ENCODE measurements at regions not wholly inside any gene's neighbourhood (a gene's known extent, or its start where the extent isn't known, plus 50 kb on each side); places are given as distances from the start of the nearest gene placed in this dataset.
A peak's percentile ranks its signal among the peaks of the same experiment; 100 is the strongest.

- ChIA-PET CTCF (interaction anchor here (0.6 to 2.0 kb wide), 9 partner anchors 10 to 1809 kb away, joined by 3 to 13 read pairs (median 3); no protein-coding TSS in a partner anchor), POLR2A (interaction anchor here (1.1 kb wide), 1 partner anchor 178 kb away, joined by 3 read pairs; the partner anchor contains the start of gene ARHGAP5)
- TF ChIP-seq ELF4 (IDR thresholded peaks at IDR 0.05) (no peak), NFRKB (IDR thresholded peaks at IDR 0.05) (no peak), CTBP1 (IDR thresholded peaks at IDR 0.05; ENCODE audit: borderline replicate concordance) (no peak), HDGF (IDR thresholded peaks at IDR 0.05; ENCODE audit: borderline replicate concordance) (no peak), FOXK2 (IDR thresholded peaks at IDR 0.05) (no peak), SP1 (IDR thresholded peaks at IDR 0.05) (no peak), FOXM1 (IDR thresholded peaks at IDR 0.05; ENCODE audit: borderline replicate concordance) (no peak), LEF1 (IDR thresholded peaks at IDR 0.05; ENCODE audit: borderline replicate concordance) (no peak), BHLHE40 (IDR thresholded peaks at IDR 0.05; ENCODE audit: borderline replicate concordance) (no peak), SUZ12 (IDR thresholded peaks at IDR 0.05) (no peak), L3MBTL2 (conservative IDR thresholded peaks at IDR 0.05) (no peak), PKNOX1 (IDR thresholded peaks at IDR 0.05) (no peak), TARDBP (IDR thresholded peaks at IDR 0.05) (no peak), ZNF384 (IDR thresholded peaks at IDR 0.05) (no peak), ARNT (IDR thresholded peaks at IDR 0.05) (no peak), FOXA1 (IDR thresholded peaks at IDR 0.05) (no peak)
- DNase-seq (ENCODE audit: extremely low spot score) = peak; percentile 70
These were observed 52.0 kb upstream of the RNU6-8 start for GRCh38 chr14:32254952-32255679.

GRCh38 chr14:32255789-32256188, 52.7 kb upstream of the RNU6-8 start:
- CTCF ChIA-PET = no interaction called here
- no peak for DNase-seq (ENCODE audit: extremely low spot score)

GRCh38 chr14:32256576-32256975, 53.5 kb upstream of the RNU6-8 start:
- TF ChIP-seq PKNOX1 (IDR thresholded peaks at IDR 0.05) (no peak), SP1 (IDR thresholded peaks at IDR 0.05) (no peak), BHLHE40 (IDR thresholded peaks at IDR 0.05; ENCODE audit: borderline replicate concordance) (no peak), TARDBP (IDR thresholded peaks at IDR 0.05) (no peak), ELF4 (IDR thresholded peaks at IDR 0.05) (no peak), ZNF384 (IDR thresholded peaks at IDR 0.05) (no peak), SUZ12 (IDR thresholded peaks at IDR 0.05) (no peak), L3MBTL2 (conservative IDR thresholded peaks at IDR 0.05) (no peak), HDGF (IDR thresholded peaks at IDR 0.05; ENCODE audit: borderline replicate concordance) (no peak), FOXM1 (IDR thresholded peaks at IDR 0.05; ENCODE audit: borderline replicate concordance) (no peak), LEF1 (IDR thresholded peaks at IDR 0.05; ENCODE audit: borderline replicate concordance) (no peak), ARNT (IDR thresholded peaks at IDR 0.05) (no peak), CTBP1 (IDR thresholded peaks at IDR 0.05; ENCODE audit: borderline replicate concordance) (no peak), NFRKB (IDR thresholded peaks at IDR 0.05) (no peak), FOXA1 (IDR thresholded peaks at IDR 0.05) (no peak), FOXK2 (IDR thresholded peaks at IDR 0.05) (no peak)
- POLR2A ChIA-PET = no interaction called here
- CTCF ChIA-PET = no interaction called here
- no peak for DNase-seq (ENCODE audit: extremely low spot score)

More at GRCh38 chr14:32255789-32256188, 52.7 kb upstream of the RNU6-8 start:
- POLR2A ChIA-PET = no interaction called here
- TF ChIP-seq BHLHE40 (IDR thresholded peaks at IDR 0.05; ENCODE audit: borderline replicate concordance) (no peak), PKNOX1 (IDR thresholded peaks at IDR 0.05) (no peak), SUZ12 (IDR thresholded peaks at IDR 0.05) (no peak), SP1 (IDR thresholded peaks at IDR 0.05) (no peak), NFRKB (IDR thresholded peaks at IDR 0.05) (no peak), CTBP1 (IDR thresholded peaks at IDR 0.05; ENCODE audit: borderline replicate concordance) (no peak), L3MBTL2 (conservative IDR thresholded peaks at IDR 0.05) (no peak), FOXA1 (IDR thresholded peaks at IDR 0.05) (no peak), HDGF (IDR thresholded peaks at IDR 0.05; ENCODE audit: borderline replicate concordance) (no peak), TARDBP (IDR thresholded peaks at IDR 0.05) (no peak), FOXK2 (IDR thresholded peaks at IDR 0.05) (no peak), ELF4 (IDR thresholded peaks at IDR 0.05) (no peak), ZNF384 (IDR thresholded peaks at IDR 0.05) (no peak), LEF1 (IDR thresholded peaks at IDR 0.05; ENCODE audit: borderline replicate concordance) (no peak), ARNT (IDR thresholded peaks at IDR 0.05) (no peak), FOXM1 (IDR thresholded peaks at IDR 0.05; ENCODE audit: borderline replicate concordance) (no peak)

GRCh38 chr14:32258336-32258993, 55.4 kb upstream of the RNU6-8 start:
- TF ChIP-seq PKNOX1 (IDR thresholded peaks at IDR 0.05) (no peak), CTBP1 (IDR thresholded peaks at IDR 0.05; ENCODE audit: borderline replicate concordance) (no peak), LEF1 (IDR thresholded peaks at IDR 0.05; ENCODE audit: borderline replicate concordance) (no peak), FOXM1 (IDR thresholded peaks at IDR 0.05; ENCODE audit: borderline replicate concordance) (no peak), HDGF (IDR thresholded peaks at IDR 0.05; ENCODE audit: borderline replicate concordance) (no peak), TARDBP (IDR thresholded peaks at IDR 0.05) (no peak), ARNT (IDR thresholded peaks at IDR 0.05) (no peak), FOXK2 (IDR thresholded peaks at IDR 0.05) (no peak), BHLHE40 (IDR thresholded peaks at IDR 0.05; ENCODE audit: borderline replicate concordance) (no peak)
- CTCF ChIA-PET = interaction anchor here (0.5 to 1.0 kb wide), 5 partner anchors 188 to 1224 kb away, joined by 3 to 4 read pairs (median 3); no protein-coding TSS in a partner anchor
- DNase-seq (ENCODE audit: extremely low spot score) = no peak
- POLR2A ChIA-PET = interaction anchor here (1.0 kb wide), 1 partner anchor 48 kb away, joined by 3 read pairs; no protein-coding TSS in a partner anchor
